ENCODE measurements at regions not wholly inside any gene's neighbourhood (a gene's known extent, or its start where the extent isn't known, plus 50 kb on each side); places are given as distances from the start of the nearest gene placed in this dataset.

DNA sequence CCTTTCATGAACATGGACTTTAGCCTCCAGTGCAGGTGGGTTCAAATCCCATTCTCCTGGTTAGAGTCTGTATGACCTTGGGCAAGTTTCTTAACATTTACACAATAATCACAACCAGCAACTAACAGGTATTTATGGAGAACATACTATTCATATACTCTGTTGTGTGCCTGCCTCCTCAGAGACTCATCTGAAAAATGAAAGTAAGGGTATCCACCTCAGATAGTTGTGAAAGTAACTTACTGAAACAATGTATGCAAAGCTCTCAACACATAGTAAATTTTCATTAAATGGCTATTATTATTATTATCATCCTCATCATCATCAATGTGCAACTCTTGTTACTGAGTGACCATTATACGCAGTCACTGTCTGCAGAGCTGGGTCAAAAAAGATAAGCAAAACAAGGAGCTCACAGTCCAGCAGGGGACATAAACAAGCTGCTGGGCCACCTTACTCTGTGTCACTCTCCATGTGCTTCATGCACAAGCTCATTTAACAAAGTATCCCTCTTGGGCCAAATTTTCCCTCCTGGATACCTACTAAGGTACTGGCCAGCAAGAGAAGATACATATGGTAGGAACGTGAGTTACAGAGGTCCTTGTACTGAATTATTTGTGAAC, 70.9 kb upstream of the FNDC3A start:
- TF ChIP-seq GATA2 (IDR thresholded peaks at IDR 0.05; ENCODE audit: low read depth, low read length) (no peak), GATA3 (IDR thresholded peaks at IDR 0.05; ENCODE audit: low read depth, low read length) (no peak)
